NB4 (cell line): ENCODE measurements at regions not wholly inside any gene's neighbourhood (a gene's known extent, or its start where the extent isn't known, plus 50 kb on each side); places are given as distances from the start of the nearest gene placed in this dataset.

Experiments
- DNase-seq: peaks from one replicate; pipeline ENCODE4 v3.0.0; 2010; ENCODE audit warnings: low read depth
- H3K4me3 ChIP-seq: one replicate; pipeline ENCODE4 v1.5.1; 2011; ENCODE audit warnings: mild to moderate bottlenecking, low read depth, low read length, moderate library complexity
- CTCF ChIP-seq: IDR thresholded peaks from one replicate; pipeline ENCODE4 v1.5.1; 2012; ENCODE audit warnings: low read depth, low read length
- MAX ChIP-seq: IDR thresholded peaks from 2 replicates; pipeline ENCODE4 v1.6.1; 2011; ENCODE audit warnings: low read depth, low read length
- MYC ChIP-seq: IDR thresholded peaks from 2 replicates; pipeline ENCODE4 v1.6.1; 2011; ENCODE audit warnings: low read depth, low read length
- POLR2A ChIP-seq: IDR thresholded peaks from 2 replicates; pipeline ENCODE4 v1.6.1; 2011; ENCODE audit warnings: mild to moderate bottlenecking; ENCODE audit not compliant: insufficient read length; ENCODE audit errors: extremely low read depth

GRCh38 chr5:96569332-96569731 is 92.8 kb upstream of the CAST start:
- DNase-seq = no peak
- TF ChIP-seq MYC (no peak), POLR2A (no peak), CTCF (no peak), MAX (no peak)
- no peak overlapping the region for H3K4me3 ChIP-seq

- DNase-seq = no peak
- no peak overlapping the region for H3K4me3 ChIP-seq
These were observed 92.4 kb upstream of the CAST start for GRCh38 chr5:96569770-96570169.

GRCh38 chr5:96572864-96573512 is 89.2 kb upstream of the CAST start:
- peak; percentile 4 for DNase-seq
- TF ChIP-seq CTCF (no peak), MYC (no peak), POLR2A (no peak), MAX (no peak)
- H3K4me3 ChIP-seq = no peak overlapping the region

More at GRCh38 chr5:96569770-96570169, 92.4 kb upstream of the CAST start:
- no peak for TF ChIP-seq MYC

GRCh38 chr5:96573513-96573894 is 88.7 kb upstream of the CAST start:
- no peak for DNase-seq
- no peak overlapping the region for H3K4me3 ChIP-seq
- TF ChIP-seq MYC = no peak
- no peak for TF ChIP-seq CTCF
- TF ChIP-seq POLR2A = no peak
- no peak for TF ChIP-seq MAX

GRCh38 chr5:96576876-96577275 is 85.3 kb upstream of the CAST start:
- no peak overlapping the region for H3K4me3 ChIP-seq
- no peak for DNase-seq
- TF ChIP-seq MAX = no peak
- no peak for TF ChIP-seq MYC
- TF ChIP-seq POLR2A = no peak

GRCh38 chr5:96577909-96578308 is 84.3 kb upstream of the CAST start:
- H3K4me3 ChIP-seq = no peak overlapping the region
- no peak for DNase-seq
- no peak for TF ChIP-seq MYC
- TF ChIP-seq POLR2A = no peak
- no peak for TF ChIP-seq CTCF
- TF ChIP-seq MAX = no peak

- TF ChIP-seq MAX = no peak
- TF ChIP-seq POLR2A = no peak
- TF ChIP-seq CTCF = no peak
- no peak for TF ChIP-seq MYC
- no peak overlapping the region for H3K4me3 ChIP-seq
- no peak for DNase-seq
These were observed 82.5 kb upstream of the CAST start for GRCh38 chr5:96579711-96580110.
